GM06990 (cell line): ENCODE measurements at regions not wholly inside any gene's neighbourhood (a gene's known extent, or its start where the extent isn't known, plus 50 kb on each side); places are given as distances from the start of the nearest gene placed in this dataset.

Source experiments
- DNase-seq: peaks from one replicate; pipeline ENCODE4 v3.0.0-alpha.2; 2011; ENCODE audit not compliant: insufficient read length; ENCODE audit errors: extremely low read depth
- H3K27me3 ChIP-seq: replicated peaks from 2 replicates; pipeline ENCODE4 v1.6.0; 2011; ENCODE audit warnings: low read length; ENCODE audit not compliant: control insufficient read depth, insufficient read depth
- H3K36me3 ChIP-seq: 2 replicates; pipeline ENCODE4 v1.5.1; 2011; ENCODE audit warnings: low read length; ENCODE audit not compliant: control insufficient read depth, insufficient read depth
- H3K4me3 ChIP-seq: replicated peaks from 2 replicates; pipeline ENCODE4 v1.5.1; 2011; ENCODE audit warnings: low read depth, mild to moderate bottlenecking, control low read depth, low read length
- CTCF ChIP-seq: IDR thresholded peaks from 2 replicates; pipeline ENCODE4 v1.5.1; 2011; ENCODE audit warnings: low read length, control low read depth, mild to moderate bottlenecking, inconsistent platforms; ENCODE audit not compliant: insufficient read depth, poor library complexity, severe bottlenecking

GRCh38 chr13:89916551-89916950 lies 1430.9 kb upstream of the MIR17HG start:
- no peaks in the 10 kb centered on the region for H3K27me3 ChIP-seq
- H3K4me3 ChIP-seq, result no peak overlapping the region
- DNase-seq, result no peak
- H3K36me3 ChIP-seq, result no peaks in the 10 kb centered on the region
- no peak for TF ChIP-seq CTCF

- no peaks in the 10 kb centered on the region for H3K36me3 ChIP-seq
- no peaks in the 10 kb centered on the region for H3K27me3 ChIP-seq
- no peak for TF ChIP-seq CTCF
- DNase-seq, result no peak
- H3K4me3 ChIP-seq, result no peak overlapping the region
Measured at GRCh38 chr13:89920461-89920860, 1427.0 kb upstream of the MIR17HG start.

- no peak for TF ChIP-seq CTCF
- H3K36me3 ChIP-seq, result no peaks in the 10 kb centered on the region
- DNase-seq, result no peak
- no peaks in the 10 kb centered on the region for H3K27me3 ChIP-seq
- no peak overlapping the region for H3K4me3 ChIP-seq
Measured at GRCh38 chr13:89923052-89923451, 1424.4 kb upstream of the MIR17HG start.

GRCh38 chr13:89923736-89924135 lies 1423.8 kb upstream of the MIR17HG start:
- Histone ChIP-seq H3K27me3 (no peaks in the 10 kb centered on the region), H3K4me3 (no peak overlapping the region), H3K36me3 (no peaks in the 10 kb centered on the region)
- TF ChIP-seq CTCF, result no peak
- DNase-seq, result no peak

- no peaks in the 10 kb centered on the region for H3K27me3 ChIP-seq
- no peak overlapping the region for H3K4me3 ChIP-seq
- no peaks in the 10 kb centered on the region for H3K36me3 ChIP-seq
- DNase-seq, result no peak
- TF ChIP-seq CTCF, result no peak
Measured at GRCh38 chr13:89925107-89925506, 1422.4 kb upstream of the MIR17HG start.

- H3K4me3 ChIP-seq, result no peak overlapping the region
- H3K27me3 ChIP-seq, result no peaks in the 10 kb centered on the region
- TF ChIP-seq CTCF, result no peak
- no peak for DNase-seq
- no peaks in the 10 kb centered on the region for H3K36me3 ChIP-seq
Measured at GRCh38 chr13:89930861-89931260, 1416.6 kb upstream of the MIR17HG start.
